Stimulated activated CD4-positive, alpha-beta T cell treated with anti-CD3 and anti-CD28 coated beads, Interleukin-15, amount 100 ng/mL, for 48 hours (primary cell): ENCODE measurements at regions not wholly inside any gene's neighbourhood (a gene's known extent, or its start where the extent isn't known, plus 50 kb on each side); places are given as distances from the start of the nearest gene placed in this dataset.
"Not testable (repeated sequence)": the region's sequence is repeated elsewhere in the genome, so short reads cannot be mapped to it uniquely, and the experiment has no call there.

Source experiments
- DNase-seq, 2 donors: peaks; one replicate each; pipeline ENCODE4 v3.0.0-alpha.2; 2020; ENCODE audit warnings: low read depth in 2 of 2

GRCh38 chr20:52008874-52009273 lies 182.7 kb downstream of the ZFP64 start:
- no peak for DNase-seq

- DNase-seq = no peak
Observed at GRCh38 chr20:52004715-52005114, 186.9 kb downstream of the ZFP64 start.

GRCh38 chr20:52004018-52004417 lies 187.6 kb downstream of the ZFP64 start:
- no peak for DNase-seq

- no peak for DNase-seq
Observed at GRCh38 chr20:52003415-52003814, 188.2 kb downstream of the ZFP64 start.

GRCh38 chr20:52001999-52002666 lies 189.4 kb downstream of the ZFP64 start:
- DNase-seq = no peak

- DNase-seq = not testable (repeated sequence)
Observed at GRCh38 chr20:51997281-51997936, 194.2 kb downstream of the ZFP64 start.

GRCh38 chr20:51995551-51995951 lies 193.2 kb upstream of the SALL4 start:
- DNase-seq = no peak

- DNase-seq = no peak
Observed at GRCh38 chr20:51994751-51995417, 192.6 kb upstream of the SALL4 start.

GRCh38 chr20:51987812-51988211 lies 185.5 kb upstream of the SALL4 start:
- DNase-seq = no peak

- no peak for DNase-seq
Observed at GRCh38 chr20:51985013-51985415, 182.7 kb upstream of the SALL4 start.

- DNase-seq = no peak
Observed at GRCh38 chr20:51980277-51980676, 178.0 kb upstream of the SALL4 start.

- no peak for DNase-seq
Observed at GRCh38 chr20:51979226-51979625, 176.9 kb upstream of the SALL4 start.

- DNase-seq = no peak
Observed at GRCh38 chr20:51978070-51978501, 175.8 kb upstream of the SALL4 start.

- no peak for DNase-seq
Observed at GRCh38 chr20:51972056-51972455, 169.7 kb upstream of the SALL4 start.

GRCh38 chr20:51970858-51971257 lies 168.5 kb upstream of the SALL4 start:
- DNase-seq = no peak

GRCh38 chr20:51969191-51969590 lies 166.9 kb upstream of the SALL4 start:
- no peak for DNase-seq

GRCh38 chr20:51968151-51968550 lies 165.8 kb upstream of the SALL4 start:
- DNase-seq = no peak

GRCh38 chr20:51966296-51966971 lies 164.1 kb upstream of the SALL4 start:
- no peak for DNase-seq

- no peak for DNase-seq
Observed at GRCh38 chr20:51961964-51962761, 159.8 kb upstream of the SALL4 start.

- DNase-seq = no peak
Observed at GRCh38 chr20:51960047-51960675, 157.8 kb upstream of the SALL4 start.

GRCh38 chr20:51959066-51959542 lies 156.8 kb upstream of the SALL4 start:
- DNase-seq = no peak
